GM21737 (cell line): ENCODE measurements at regions not wholly inside any gene's neighbourhood (a gene's known extent, or its start where the extent isn't known, plus 50 kb on each side); places are given as distances from the start of the nearest gene placed in this dataset.
A peak's percentile ranks its signal among the peaks of the same experiment; 100 is the strongest.

ENCODE experiments used
- ATAC-seq: cut with Tn5 transposase; IDR thresholded peaks from one replicate; pipeline ENCODE4 v1.9.1; 2021; ENCODE audit warnings: mild to moderate bottlenecking, moderate library complexity; ENCODE audit not compliant: unreplicated experiment

DNA sequence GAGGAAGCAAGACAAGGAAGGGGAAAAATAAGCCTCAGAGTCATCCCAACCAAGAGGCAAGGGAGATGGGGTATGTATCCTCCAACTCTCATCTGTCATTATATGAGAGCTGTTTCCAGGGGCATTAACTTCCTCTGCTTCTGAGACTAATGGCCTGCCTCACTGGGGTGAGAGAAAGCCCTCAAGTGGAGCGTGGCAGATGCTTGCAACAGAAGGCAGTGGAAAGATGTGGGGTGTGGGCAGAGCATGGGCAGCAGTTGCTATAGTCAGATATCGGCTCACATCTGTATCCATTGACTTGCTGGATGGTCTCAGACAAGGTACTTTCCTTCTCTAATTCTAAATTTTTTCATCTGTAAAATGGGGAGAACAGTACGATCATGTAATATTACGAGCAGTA is 81.7 kb upstream of the PLCL2 start:
- no peak for ATAC-seq

DNA sequence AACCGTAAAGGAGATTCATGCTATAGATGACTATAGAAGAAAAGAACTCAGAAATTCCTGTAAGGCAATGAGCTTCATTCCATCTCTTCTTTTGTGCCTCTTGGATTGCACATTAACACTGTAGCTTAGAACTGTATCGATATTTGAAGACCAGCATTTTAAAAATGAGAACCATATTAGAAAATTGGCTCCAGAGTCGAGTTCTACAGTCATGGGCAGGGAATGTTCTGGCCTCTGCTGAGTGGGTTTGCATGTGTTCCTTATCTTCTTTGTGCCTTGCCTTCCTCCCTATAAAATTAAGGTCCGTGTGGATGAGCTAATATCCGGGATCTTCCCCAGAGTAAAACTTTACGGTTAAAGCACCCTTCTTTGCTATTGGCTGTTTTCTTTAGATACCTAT is 77.4 kb upstream of the PLCL2 start:
- ATAC-seq = no peak

DNA sequence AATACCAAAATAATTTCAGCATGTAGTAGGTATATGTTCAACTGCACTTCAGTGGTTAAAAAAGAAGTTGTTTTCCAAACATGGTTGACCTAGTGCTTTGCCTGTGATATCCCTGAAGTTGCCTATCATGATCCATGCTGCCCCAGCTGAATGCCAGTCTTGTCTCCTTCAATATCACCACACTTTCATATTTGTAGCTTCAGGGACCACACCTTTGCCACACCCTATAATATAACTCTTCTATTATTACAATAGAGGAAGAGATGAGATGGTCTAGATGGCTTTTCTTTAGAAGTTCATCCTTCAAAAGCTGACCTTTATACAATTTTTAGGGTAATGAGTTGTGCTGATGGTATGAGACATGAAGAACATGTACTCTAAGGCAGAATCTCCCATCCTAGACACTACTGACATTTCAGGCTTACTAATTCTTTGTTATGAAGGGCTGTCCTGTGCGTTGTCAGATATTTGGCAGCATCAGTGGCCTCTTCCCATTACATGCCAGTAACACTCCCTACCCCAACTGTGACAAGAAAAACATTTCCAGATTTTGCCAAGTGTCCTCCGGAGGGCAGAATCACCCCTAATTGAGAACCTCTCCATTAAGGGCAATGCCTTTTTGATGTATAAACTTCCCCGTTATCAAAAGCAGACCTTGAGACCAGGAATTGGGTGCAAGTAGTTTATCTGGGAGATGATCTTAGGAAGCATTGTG is 76.2 kb upstream of the PLCL2 start:
- ATAC-seq = no peak

DNA sequence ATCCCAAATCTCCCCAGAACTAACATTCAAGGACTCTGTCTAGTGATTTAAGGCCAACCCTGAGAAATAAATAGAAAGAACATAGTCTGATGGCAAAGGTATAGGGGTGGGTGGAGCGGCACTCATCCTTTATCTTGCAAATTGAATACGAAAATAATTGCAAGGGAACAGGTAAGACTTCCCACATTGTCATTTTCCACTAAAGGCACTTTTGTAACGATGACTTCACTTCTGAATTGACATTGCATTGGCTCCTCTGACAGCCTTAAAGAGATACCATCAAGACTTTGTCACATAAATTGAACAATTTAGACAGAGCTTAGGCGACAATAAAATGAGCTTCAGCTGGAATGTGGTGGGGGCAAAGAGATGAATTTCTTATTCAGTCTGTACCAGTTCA is 75.3 kb upstream of the PLCL2 start:
- no peak for ATAC-seq

DNA sequence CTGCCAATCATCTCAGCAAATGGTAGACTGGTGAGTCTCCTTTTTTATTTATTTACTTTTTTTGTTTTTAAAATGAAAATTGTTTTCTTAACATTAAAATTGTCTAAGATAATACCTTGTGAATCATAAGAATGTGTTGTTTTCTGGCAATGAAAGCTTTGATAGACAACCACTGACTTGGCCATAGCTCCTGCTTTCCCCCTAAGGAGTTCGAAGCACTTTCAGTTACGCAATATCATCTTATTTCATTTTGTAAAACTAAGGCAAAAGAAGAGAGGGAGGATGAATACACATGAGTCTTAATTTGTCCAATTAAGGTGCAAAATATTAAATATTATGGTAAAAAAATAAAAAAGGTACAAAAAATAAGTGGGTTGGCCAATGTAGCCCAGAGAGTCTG is 74.8 kb upstream of the PLCL2 start:
- ATAC-seq = no peak

DNA sequence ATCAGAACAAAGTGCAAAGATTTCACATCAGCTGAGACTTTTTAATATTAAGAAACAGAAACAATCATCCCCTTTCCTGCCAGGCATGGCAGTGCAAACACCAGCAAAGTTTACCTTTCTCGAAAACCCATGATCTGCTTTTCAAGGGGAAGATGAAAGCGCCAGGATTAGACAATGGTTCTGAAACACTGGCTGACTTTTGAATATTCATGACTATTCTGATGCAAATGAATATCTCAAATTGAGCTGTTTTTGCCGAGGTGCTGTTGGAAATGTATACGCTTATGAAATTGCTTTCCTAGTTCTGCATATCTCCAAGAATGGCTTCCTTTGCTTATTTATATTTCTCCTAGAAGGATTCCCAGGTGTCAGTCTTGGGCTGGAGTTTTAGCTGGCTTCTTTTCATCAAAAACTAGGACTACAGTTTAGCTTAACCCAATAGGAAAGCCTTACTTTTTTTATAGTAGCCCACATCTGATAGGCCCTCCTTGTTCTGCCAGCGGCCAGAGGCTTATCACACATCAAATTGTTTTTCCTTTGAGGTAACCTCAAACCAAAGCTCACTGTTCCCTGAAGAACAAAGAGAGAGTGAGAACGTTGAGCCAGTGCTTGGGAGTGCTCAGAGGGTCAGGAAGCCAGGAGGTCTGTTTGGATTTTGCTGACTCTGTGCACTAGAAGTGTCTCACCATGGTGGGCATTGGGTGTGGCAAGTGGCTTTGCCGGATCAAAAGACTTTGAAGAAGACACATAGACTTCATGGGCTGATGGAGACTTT is 74.0 kb upstream of the PLCL2 start:
- no peak for ATAC-seq

DNA sequence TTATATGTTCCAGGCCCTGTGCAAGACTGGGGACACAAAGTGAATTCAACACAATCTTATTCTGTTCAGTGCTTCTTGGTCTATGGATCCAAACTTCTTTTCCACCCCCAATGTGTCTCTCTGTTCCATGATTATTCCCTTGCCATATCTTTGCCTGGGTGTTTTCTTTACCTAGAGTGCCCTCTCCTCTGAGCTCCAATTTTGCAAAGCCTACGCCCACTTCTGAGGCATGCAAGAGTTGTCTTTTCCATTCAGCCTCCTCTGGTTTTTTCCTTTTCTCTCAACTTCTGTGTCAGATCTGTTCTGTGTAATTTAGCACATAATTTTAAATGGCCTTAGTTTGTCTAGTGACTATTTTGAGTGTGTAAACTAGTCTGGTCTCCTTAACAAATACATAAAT is 72.8 kb upstream of the PLCL2 start:
- no peak for ATAC-seq

DNA sequence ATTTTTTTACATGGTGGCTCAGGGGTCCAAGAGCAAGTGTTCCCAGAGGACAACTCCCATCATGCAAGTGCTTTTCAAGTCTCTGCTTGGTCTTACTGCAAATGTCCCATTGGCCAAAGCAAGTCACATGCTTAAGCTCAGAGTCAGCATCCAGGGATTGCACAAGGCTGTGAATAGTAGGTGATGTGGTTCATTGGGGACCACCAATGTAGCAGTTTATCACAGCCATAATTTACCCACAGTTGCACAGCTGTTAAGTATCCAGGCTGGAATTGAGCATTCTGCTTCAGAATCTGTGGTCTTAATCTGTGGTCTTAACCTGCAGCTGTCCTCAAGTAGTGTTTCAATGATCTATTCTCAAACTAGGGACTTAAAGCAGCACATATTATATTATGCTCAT is 71.4 kb upstream of the PLCL2 start:
- ATAC-seq = no peak

DNA sequence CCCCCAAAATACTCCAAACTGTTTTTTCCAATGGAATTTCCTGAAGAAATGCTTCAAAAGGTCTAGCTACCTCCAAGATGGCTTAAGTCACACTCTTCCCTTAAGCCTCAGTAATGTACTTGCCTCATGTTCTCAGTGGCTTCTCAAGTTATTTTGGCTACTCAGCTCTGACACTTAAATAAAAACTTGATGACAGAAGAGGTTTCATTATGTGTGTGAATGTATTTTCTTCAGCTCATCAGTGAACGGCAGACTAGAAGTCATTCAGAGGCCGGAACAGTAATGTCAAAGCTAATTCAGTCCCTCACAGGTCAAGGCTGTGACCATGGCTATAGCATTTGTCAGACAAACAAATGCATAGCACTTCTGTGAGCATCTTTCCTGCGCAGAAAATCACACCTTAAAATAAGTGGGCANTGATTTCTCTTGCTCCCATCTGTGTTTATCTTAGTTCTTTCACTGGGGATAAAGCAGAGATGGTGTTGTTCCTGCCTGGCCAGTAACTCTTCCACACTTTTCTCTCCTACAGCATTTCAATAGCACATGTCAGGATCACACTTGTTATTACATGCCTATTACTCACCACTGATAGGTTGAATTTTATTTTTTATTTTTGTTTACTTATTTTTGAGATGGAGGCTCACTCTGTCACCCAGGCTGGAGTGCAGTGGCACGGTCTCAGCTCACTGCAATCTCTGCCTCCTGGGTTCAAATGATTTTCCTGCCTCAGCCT is 68.5 kb upstream of the PLCL2 start:
- ATAC-seq = no peak

DNA sequence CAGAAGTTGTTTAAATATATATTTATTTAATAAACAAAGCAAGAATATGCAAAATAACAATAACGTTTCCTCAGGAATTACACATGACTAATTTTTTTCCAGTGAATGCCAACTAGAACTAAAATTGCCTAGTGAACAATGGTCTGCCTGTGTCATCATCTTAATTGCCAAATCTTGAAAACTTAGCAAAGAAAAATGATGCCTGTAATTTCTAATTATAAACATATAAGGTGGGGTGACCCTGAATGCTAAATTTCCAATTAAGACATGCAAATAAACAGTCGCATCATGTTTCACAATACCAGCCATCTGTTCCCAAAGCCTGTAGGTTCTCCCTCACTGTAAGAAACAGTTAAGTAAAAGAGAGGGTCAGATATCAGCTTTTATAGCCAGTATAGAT is 67.6 kb upstream of the PLCL2 start:
- no peak for ATAC-seq

DNA sequence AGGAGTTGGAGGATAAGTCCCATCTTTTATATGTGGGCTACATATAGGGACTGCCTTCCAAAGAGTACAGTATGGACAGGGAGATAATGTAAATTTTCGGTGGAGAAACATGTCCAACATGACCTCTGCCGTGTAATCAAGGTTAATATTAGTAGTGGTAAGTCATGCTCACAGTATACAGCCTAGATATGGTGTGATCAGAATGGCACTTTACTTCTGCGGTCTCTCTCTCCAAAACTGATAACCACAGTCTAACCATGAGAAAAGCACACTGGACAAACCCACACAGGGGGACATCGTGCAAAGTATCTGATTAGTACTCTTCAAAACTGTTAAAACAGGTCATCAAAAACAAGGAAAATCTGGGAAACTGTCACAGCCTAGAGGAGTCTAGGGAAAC is 66.6 kb upstream of the PLCL2 start:
- ATAC-seq = no peak

DNA sequence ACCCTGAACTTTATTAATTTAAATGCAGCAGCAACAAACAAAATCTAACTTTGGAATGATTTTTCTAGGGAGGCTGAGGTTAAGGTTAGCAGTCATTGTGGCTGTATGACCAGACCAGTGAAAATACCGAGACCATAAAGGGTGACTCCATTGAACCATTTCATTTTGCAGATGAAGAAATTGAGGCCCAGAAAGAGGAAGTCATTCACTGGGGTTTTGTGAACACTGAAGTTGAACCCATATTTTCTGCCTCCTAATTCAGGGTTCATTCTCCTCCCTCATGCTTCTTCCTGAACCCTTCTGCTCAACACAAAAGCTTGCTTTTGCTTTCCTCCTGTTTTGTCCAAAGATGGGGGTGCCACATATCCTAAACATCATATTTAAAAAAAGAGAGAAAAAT is 65.8 kb upstream of the PLCL2 start:
- ATAC-seq = no peak

DNA sequence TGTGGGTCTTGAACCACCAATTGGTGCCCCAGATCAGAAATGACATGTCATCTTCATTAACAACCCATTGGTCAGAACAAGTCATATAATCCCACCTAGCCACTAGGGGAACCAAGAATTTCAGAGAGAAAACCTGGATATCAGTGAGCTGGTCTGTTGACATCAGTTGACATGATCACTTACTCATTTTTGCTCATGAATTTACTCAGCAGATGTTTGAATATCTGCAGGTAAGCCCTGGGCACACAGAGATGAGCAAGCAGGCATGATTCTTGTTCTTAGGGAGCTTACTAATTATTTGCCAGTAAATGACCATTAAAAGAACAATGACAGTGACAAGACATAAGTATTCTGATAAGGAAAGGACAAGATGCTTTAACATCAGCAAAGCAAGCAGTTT is 64.3 kb upstream of the PLCL2 start:
- no peak for ATAC-seq

DNA sequence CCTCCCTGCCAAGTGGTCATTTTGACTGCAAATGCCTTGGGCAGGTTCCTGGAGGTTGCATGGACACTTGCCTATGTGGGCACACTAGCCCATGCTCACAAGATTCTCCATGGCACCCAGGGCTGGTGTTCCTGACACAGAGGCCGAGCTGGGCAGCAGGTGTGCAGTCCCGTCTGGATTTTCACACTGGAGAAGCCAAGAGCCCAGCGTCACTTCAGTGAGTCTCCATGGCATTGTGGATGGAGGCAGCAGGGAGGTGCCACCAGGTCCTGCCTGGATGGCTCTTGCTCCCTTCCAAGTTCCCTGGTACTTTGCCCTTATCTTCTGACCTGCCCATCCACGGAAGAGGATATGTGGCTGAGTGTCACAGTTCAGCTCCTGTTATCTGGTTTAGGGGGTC is 63.7 kb upstream of the PLCL2 start:
- no peak for ATAC-seq

DNA sequence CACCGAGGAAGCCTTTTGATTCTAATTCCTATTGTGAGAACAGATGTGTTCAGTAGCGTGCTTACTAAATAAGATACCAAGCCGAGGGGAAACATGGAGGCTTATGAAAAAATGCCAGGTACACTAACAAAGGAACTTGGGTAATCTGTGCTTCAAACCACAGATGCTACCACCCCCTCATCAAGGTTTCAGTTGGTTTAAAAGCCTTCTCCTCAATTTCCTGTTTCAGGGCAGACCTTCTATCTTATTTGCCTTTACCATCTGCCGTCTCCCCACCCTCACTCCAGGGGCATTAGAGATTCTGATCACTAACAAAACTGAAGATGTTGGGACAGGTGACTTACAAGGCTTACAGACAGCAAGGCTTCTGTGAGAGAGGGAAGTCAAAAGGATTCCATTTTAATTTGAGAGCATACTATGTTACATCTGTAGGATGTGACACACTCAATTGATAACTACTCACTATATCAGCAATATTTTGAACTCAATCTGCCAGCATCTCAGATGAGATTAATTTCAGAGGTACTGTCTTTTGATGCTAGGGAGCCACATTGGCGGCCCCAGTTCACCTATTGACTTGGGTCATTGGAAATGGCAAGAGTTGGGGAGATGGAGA is 60.6 kb upstream of the PLCL2 start:
- ATAC-seq = peak; percentile 85

DNA sequence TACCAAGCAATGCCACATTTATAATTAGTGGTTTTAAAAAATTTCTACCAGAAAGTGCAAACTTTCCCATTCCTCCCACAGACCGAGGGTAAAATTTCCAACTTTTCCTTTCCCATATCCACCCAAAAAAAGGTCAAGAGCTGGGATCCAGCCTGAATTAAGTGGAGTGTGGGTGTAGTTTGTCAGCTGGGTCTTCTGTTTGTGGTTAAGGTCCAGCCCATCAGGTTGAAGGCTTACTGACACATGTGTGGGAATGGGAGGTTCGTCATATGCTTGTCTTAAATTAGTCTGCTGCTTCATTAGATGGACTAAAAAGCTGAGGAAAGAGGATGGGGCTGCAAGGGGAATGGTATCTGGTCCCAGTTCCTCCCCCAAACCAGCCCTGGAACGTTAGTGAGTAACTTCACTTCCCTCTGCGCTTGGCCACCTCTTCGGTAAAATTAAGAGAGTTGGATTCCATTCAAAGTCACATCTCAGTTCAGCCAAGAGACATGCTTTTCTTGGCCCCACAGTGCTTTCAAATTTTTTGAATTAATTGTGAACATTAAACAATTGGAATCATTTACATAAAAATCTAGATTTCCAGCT is 59.0 kb upstream of the PLCL2 start:
- no peak for ATAC-seq

DNA sequence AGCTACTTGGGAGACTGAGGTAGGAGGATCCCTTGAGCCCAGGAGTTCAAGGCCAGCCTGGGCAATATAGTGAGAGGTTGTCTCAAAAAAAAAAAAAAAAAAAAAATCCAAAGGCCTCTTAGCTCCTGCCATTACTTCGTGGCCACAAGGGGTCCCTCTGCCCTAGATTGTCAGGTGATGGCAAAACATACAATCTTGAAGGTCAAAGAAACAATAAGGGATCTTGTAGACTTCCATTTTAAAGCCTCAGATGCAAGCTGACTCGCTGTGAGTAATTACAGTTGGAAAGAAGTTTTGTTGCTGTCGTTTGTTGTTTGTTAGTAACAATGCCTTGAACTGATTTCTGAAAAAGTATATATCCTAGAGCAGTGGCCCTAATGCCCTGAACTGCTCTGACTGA is 55.9 kb upstream of the PLCL2 start:
- no peak for ATAC-seq

DNA sequence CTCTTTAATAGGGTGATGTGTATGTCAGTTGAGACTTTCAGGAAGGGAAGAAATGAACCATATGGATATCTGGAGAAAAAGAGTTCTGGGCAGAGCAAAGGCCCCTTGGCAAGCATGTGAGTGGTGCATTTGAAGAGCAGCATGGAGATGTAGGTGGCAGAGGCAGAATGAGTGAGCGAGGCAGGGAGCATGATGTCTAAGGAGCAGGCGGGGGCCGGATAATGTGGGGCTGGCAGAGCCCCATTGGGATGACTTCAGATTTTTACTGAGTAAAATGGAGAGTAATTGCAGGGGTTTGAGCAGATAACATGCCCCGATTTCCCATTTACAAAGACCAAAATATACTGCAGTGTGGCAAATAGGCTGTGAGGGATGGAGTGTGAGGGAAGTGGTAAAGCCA is 52.9 kb upstream of the PLCL2 start:
- no peak for ATAC-seq

DNA sequence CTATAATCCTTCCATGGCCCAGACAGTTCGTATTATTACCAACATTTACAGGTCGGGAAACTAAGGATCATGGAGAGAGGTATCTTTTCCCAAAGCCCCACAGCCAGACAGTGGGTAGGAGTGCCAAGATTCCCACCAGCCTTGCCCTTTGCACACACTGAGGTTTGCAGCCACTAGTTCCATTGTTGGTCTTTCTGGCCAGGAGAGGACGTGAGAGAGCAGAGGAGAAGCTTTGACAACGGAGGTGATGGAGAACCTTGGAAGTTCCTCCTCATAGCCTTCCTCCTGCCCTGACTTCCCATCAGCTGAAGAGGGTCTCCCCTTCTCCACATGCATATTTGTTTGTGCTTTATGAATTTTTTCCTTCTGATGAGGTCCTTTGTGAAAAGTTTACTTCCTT is 50.5 kb upstream of the PLCL2 start:
- no peak for ATAC-seq

DNA sequence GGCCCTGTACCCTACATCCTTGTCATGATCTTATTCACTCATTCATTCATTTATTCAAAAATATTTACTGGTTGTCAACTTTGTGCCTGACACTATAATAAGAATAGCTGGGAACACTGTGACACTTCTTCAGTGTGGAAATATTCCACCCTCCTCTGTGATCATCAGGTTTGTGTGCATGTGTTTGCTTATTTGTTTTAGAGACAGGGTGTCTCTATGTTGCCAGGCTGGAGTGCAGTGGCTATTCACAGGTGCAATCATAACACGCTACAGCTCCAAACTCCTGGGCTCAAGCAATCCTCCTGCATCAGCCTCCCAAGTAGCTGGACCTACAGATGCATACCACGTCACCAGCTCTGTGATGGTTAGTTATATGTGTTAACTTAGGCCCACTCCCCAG is 50.0 kb upstream of the PLCL2 start:
- ATAC-seq = no peak
